ENCODE measurements at regions not wholly inside any gene's neighbourhood (a gene's known extent, or its start where the extent isn't known, plus 50 kb on each side); places are given as distances from the start of the nearest gene placed in this dataset.

DNA sequence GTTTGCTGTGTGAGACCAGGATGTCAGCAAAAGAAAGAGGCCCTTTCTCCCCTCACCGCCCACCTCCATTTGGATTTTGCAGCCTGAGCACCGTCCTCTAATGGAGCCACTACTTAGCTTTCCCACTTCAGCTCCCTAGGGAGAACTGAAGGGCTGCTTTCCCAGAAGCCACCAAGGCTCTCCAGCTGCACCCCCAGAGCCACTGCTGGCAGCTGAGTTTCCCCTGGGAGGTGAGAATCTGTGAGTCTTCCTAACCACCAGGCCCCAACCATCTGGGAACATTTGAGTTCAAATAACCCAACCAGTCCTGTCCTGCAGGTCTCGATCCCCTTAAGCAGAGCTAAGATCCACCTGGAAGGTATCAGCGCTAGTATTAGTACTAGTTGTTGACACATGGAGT is 173.1 kb upstream of the USP9X start:
- no peak overlapping the region for H3K27ac ChIP-seq (ENCODE audit: extremely low read depth, low read depth, low read length)
- TF ChIP-seq, protein P1, sequence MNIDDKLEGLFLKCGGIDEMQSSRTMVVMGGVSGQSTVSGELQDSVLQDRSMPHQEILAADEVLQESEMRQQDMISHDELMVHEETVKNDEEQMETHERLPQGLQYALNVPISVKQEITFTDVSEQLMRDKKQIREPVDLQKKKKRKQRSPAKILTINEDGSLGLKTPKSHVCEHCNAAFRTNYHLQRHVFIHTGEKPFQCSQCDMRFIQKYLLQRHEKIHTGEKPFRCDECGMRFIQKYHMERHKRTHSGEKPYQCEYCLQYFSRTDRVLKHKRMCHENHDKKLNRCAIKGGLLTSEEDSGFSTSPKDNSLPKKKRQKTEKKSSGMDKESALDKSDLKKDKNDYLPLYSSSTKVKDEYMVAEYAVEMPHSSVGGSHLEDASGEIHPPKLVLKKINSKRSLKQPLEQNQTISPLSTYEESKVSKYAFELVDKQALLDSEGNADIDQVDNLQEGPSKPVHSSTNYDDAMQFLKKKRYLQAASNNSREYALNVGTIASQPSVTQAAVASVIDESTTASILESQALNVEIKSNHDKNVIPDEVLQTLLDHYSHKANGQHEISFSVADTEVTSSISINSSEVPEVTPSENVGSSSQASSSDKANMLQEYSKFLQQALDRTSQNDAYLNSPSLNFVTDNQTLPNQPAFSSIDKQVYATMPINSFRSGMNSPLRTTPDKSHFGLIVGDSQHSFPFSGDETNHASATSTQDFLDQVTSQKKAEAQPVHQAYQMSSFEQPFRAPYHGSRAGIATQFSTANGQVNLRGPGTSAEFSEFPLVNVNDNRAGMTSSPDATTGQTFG (tag by site-specific recombination; IDR thresholded peaks at IDR 0.05; ENCODE audit: borderline replicate concordance), result no peak
- TF ChIP-seq ZIC2 (tag by site-specific recombination; IDR thresholded peaks at IDR 0.05) (no peak), ZNF274 (IDR thresholded peaks at IDR 0.05; ENCODE audit: low read length) (no peak), ZNF274 (tag by site-specific recombination; IDR thresholded peaks at IDR 0.05; ENCODE audit: borderline replicate concordance) (no peak), GLIS1 (tag by site-specific recombination; IDR thresholded peaks at IDR 0.05) (peak; percentile 29; the same call in 1 of the 2 replicates), ZNF792 (tag by site-specific recombination; IDR thresholded peaks at IDR 0.05) (no peak)
- TF ChIP-seq, protein P2, sequence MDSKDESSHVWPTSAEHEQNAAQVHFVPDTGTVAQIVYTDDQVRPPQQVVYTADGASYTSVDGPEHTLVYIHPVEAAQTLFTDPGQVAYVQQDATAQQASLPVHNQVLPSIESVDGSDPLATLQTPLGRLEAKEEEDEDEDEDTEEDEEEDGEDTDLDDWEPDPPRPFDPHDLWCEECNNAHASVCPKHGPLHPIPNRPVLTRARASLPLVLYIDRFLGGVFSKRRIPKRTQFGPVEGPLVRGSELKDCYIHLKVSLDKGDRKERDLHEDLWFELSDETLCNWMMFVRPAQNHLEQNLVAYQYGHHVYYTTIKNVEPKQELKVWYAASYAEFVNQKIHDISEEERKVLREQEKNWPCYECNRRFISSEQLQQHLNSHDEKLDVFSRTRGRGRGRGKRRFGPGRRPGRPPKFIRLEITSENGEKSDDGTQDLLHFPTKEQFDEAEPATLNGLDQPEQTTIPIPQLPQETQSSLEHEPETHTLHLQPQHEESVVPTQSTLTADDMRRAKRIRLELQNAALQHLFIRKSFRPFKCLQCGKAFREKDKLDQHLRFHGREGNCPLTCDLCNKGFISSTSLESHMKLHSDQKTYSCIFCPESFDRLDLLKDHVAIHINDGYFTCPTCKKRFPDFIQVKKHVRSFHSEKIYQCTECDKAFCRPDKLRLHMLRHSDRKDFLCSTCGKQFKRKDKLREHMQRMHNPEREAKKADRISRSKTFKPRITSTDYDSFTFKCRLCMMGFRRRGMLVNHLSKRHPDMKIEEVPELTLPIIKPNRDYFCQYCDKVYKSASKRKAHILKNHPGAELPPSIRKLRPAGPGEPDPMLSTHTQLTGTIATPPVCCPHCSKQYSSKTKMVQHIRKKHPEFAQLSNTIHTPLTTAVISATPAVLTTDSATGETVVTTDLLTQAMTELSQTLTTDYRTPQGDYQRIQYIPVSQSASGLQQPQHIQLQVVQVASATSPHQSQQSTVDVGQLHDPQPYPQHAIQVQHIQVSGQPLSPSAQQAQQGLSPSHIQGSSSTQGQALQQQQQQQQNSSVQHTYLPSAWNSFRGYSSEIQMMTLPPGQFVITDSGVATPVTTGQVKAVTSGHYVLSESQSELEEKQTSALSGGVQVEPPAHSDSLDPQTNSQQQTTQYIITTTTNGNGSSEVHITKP (tag by site-specific recombination; IDR thresholded peaks at IDR 0.05), result no peak
- CTCF ChIA-PET, result interaction anchor here (0.6 to 2.8 kb wide), 3 partner anchors 10 to 118 kb away, joined by 3 to 10 read pairs (median 3); no protein-coding TSS in a partner anchor
- H3K4me3 ChIP-seq (ENCODE audit: low read depth, low read length), result no peak overlapping the region
- H3K36me3 ChIP-seq (ENCODE audit: control insufficient read depth in 2 of 2, insufficient read depth in 1 of 2, low read length in 2 of 2), result no peaks in the 10 kb centered on the region
- POLR2A ChIA-PET, result no interaction called here
- peaks cover 10% of the 10 kb centered on the region for H3K4me1 ChIP-seq (ENCODE audit: control insufficient read depth, insufficient read depth, low read length)
- no peaks in the 10 kb centered on the region for H3K9me3 ChIP-seq (ENCODE audit: control insufficient read depth, insufficient read depth, low read depth, low read length)

DNA sequence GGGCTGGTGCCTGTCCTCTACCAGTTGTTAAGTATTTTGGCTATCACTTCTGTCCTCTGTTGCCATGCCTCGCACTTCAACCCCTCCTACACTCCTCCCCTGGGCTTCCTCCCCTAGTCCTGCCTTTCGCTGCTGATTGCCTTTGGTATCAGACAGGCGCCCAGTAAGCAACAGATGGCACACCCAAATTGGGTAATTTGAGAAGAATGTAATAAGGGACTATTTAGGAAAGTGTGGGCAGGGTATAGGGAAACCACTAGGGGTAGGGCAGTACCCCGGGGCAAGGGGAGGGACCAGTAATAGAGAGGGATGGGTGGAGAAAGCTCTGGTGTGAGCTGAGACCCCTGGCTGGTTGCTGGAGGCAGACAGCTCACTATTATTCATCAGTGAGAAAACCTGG is 172.7 kb upstream of the USP9X start:
- 0 out of 2 replicates have a peak, but pooled peaks have one; percentile 54 for TF ChIP-seq KLF1 (tag by site-specific recombination; IDR thresholded peaks at IDR 0.05)
- TF ChIP-seq EGR2 (tag by site-specific recombination; IDR thresholded peaks at IDR 0.05; ENCODE audit: low read depth), result peak; percentile 35; the same call in 1 of the 2 replicates
- no peak for TF ChIP-seq ZNF658 (tag by site-specific recombination; IDR thresholded peaks at IDR 0.05)
- TF ChIP-seq TCF7L2 (IDR thresholded peaks at IDR 0.05; ENCODE audit: borderline replicate concordance, low read depth, low read length), result no peak
- no peak for TF ChIP-seq ZNF292 (tag by site-specific recombination; IDR thresholded peaks at IDR 0.05; ENCODE audit: borderline replicate concordance, low read depth)
- TF ChIP-seq ZBTB21 (tag by site-specific recombination; IDR thresholded peaks at IDR 0.05), result no peak
- no peak for TF ChIP-seq ZNF777 (tag by site-specific recombination; IDR thresholded peaks at IDR 0.05; ENCODE audit: borderline replicate concordance)
- TF ChIP-seq SCRT2 (tag by site-specific recombination; IDR thresholded peaks at IDR 0.05), result 0 out of 2 replicates have a peak, but pooled peaks have one; percentile 46
- TF ChIP-seq SETDB1 (IDR thresholded peaks at IDR 0.05; ENCODE audit: insufficient read length, low read length), result no peak
- no peak overlapping the region for H3K27ac ChIP-seq (ENCODE audit: extremely low read depth, low read depth, low read length)
- H3K4me3 ChIP-seq (ENCODE audit: low read depth, low read length), result no peak overlapping the region
- no peaks in the 10 kb centered on the region for H3K9me3 ChIP-seq (ENCODE audit: control insufficient read depth, insufficient read depth, low read depth, low read length)
- CTCF ChIA-PET, result interaction anchor here (1.2 to 2.8 kb wide), 2 partner anchors 11 to 118 kb away, joined by 3 to 10 read pairs; no protein-coding TSS in a partner anchor
- no peaks in the 10 kb centered on the region for H3K36me3 ChIP-seq (ENCODE audit: control insufficient read depth in 2 of 2, insufficient read depth in 1 of 2, low read length in 2 of 2)
- peaks cover 10% of the 10 kb centered on the region for H3K4me1 ChIP-seq (ENCODE audit: control insufficient read depth, insufficient read depth, low read length)
- POLR2A ChIA-PET, result no interaction called here

DNA sequence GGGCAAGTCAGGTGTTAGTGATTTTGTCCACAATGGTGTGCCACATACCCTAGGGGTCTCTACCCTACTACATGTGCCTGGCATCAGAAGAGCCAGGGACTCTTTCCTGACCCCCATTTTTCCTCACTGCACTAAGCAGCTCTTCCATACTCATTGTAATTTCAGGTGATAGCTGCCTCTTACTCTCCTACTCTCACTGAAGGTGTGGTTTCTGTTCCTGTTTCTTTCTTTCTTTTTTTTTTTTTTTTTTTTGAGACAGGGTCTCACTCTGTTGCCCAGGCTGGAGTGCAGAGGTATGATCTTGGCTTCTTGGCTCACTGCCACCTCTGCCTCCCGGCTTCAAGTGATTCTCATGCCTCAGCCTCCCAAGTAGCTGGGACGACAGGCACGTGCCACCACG is 164.9 kb upstream of the USP9X start:
- ChIA-PET CTCF (interaction anchor here (0.6 to 3.0 kb wide), 6 partner anchors 43 to 376 kb away, joined by 3 to 13 read pairs (median 6); no protein-coding TSS in a partner anchor), POLR2A (no interaction called here)
- H3K27ac ChIP-seq (ENCODE audit: extremely low read depth, low read depth, low read length), result no peak overlapping the region
- H3K9me3 ChIP-seq (ENCODE audit: control insufficient read depth, insufficient read depth, low read depth, low read length), result no peaks in the 10 kb centered on the region
- H3K36me3 ChIP-seq (ENCODE audit: control insufficient read depth in 2 of 2, insufficient read depth in 1 of 2, low read length in 2 of 2), result no peaks in the 10 kb centered on the region
- H3K4me3 ChIP-seq (ENCODE audit: low read depth, low read length), result no peak overlapping the region
- TF ChIP-seq, protein P3, sequence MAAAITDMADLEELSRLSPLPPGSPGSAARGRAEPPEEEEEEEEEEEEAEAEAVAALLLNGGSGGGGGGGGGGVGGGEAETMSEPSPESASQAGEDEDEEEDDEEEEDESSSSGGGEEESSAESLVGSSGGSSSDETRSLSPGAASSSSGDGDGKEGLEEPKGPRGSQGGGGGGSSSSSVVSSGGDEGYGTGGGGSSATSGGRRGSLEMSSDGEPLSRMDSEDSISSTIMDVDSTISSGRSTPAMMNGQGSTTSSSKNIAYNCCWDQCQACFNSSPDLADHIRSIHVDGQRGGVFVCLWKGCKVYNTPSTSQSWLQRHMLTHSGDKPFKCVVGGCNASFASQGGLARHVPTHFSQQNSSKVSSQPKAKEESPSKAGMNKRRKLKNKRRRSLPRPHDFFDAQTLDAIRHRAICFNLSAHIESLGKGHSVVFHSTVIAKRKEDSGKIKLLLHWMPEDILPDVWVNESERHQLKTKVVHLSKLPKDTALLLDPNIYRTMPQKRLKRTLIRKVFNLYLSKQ (tag by site-specific recombination; IDR thresholded peaks at IDR 0.05; ENCODE audit: borderline replicate concordance), result no peak
- TF ChIP-seq ZNF202 (tag by site-specific recombination; IDR thresholded peaks at IDR 0.05; ENCODE audit: borderline replicate concordance), result no peak
- TF ChIP-seq BCL11A (tag by site-specific recombination; IDR thresholded peaks at IDR 0.05; ENCODE audit: low read depth), result no peak
- TF ChIP-seq ZNF677 (tag by site-specific recombination; IDR thresholded peaks at IDR 0.05), result no peak
- TF ChIP-seq ZNF473 (tag by site-specific recombination; IDR thresholded peaks at IDR 0.05), result no peak
- H3K4me1 ChIP-seq (ENCODE audit: control insufficient read depth, insufficient read depth, low read length), result no peaks in the 10 kb centered on the region

All from HEK293 (cell line).